ENCODE measurements at regions not wholly inside any gene's neighbourhood (a gene's known extent, or its start where the extent isn't known, plus 50 kb on each side); places are given as distances from the start of the nearest gene placed in this dataset.
"Not testable (repeated sequence)": the region's sequence is repeated elsewhere in the genome, so short reads cannot be mapped to it uniquely, and the experiment has no call there.

DNA sequence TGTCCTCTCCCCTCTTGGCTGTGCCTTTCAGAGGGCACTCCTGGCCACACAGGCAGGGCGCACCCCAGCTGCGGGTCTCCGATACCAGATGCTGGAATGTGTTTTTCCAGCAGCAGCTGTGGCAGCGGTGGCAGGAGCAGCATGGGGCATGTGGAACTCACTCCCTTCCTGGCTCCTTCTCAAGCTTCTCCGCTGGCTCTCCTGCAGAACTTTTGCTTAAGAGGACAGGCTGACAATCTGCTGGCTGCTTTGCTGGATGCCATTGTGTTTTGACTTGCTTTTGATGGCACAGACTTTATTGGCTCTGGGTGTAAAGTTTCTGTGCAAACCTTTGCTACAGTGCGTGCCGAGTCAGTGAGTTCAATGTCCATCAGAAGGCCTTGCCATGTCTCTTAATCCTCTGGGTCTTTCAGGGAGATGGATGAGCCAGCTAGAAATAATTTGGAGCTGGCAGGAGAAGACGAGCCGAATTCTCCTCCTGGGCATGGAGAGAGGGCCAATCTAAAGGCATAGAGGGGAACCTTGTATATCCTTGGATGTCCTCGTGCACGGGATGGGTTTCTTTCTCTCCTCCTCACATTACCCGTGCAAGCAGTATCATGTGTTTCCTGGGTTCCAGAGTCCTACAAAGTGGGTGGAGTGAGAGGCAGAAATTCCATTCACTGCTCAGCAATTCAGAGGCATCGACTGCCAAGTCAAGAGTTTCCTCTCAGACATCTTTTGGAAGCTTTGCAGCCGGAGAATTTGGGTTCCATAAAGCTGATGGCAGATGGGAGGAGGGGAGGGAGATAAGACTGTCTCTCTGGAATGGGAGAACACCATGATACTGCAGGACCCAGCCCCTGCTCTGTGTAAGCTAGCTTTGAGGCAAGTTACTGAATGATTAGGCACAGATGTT is 231.2 kb downstream of the FGF9 start:
- Histone ChIP-seq H3K36me3 (replicated peaks; ENCODE audit: control insufficient read depth, insufficient read depth, low read length) (no peaks in the 10 kb centered on the region), H3K4me3 (ENCODE audit: insufficient read depth, low read depth, low read length) (no peak overlapping the region), H3K27me3 (ENCODE audit: control insufficient read depth, insufficient read depth, low read length) (no peaks in the 10 kb centered on the region)
- DNase-seq = no peak

GRCh38 chr13:21902709-21903098 is 231.8 kb downstream of the FGF9 start:
- H3K36me3 ChIP-seq (replicated peaks; ENCODE audit: control insufficient read depth, insufficient read depth, low read length) = no peaks in the 10 kb centered on the region
- no peak overlapping the region for H3K4me3 ChIP-seq (ENCODE audit: insufficient read depth, low read depth, low read length)
- H3K27me3 ChIP-seq (ENCODE audit: control insufficient read depth, insufficient read depth, low read length) = no peaks in the 10 kb centered on the region
- DNase-seq = no peak

GRCh38 chr13:21905486-21905885 is 234.6 kb downstream of the FGF9 start:
- DNase-seq = no peak
- Histone ChIP-seq H3K4me3 (ENCODE audit: insufficient read depth, low read depth, low read length) (no peak overlapping the region), H3K36me3 (replicated peaks; ENCODE audit: control insufficient read depth, insufficient read depth, low read length) (no peaks in the 10 kb centered on the region), H3K27me3 (ENCODE audit: control insufficient read depth, insufficient read depth, low read length) (no peaks in the 10 kb centered on the region)

GRCh38 chr13:21909331-21909730 is 238.5 kb downstream of the FGF9 start:
- Histone ChIP-seq H3K27me3 (ENCODE audit: control insufficient read depth, insufficient read depth, low read length) (no peaks in the 10 kb centered on the region), H3K4me3 (ENCODE audit: insufficient read depth, low read depth, low read length) (no peak overlapping the region), H3K36me3 (replicated peaks; ENCODE audit: control insufficient read depth, insufficient read depth, low read length) (no peaks in the 10 kb centered on the region)
- DNase-seq = no peak

GRCh38 chr13:21910546-21910945 is 239.7 kb downstream of the FGF9 start:
- no peak for DNase-seq
- Histone ChIP-seq H3K27me3 (ENCODE audit: control insufficient read depth, insufficient read depth, low read length) (no peaks in the 10 kb centered on the region), H3K36me3 (replicated peaks; ENCODE audit: control insufficient read depth, insufficient read depth, low read length) (no peaks in the 10 kb centered on the region), H3K4me3 (ENCODE audit: insufficient read depth, low read depth, low read length) (no peak overlapping the region)

- H3K36me3 ChIP-seq (replicated peaks; ENCODE audit: control insufficient read depth, insufficient read depth, low read length) = no peaks in the 10 kb centered on the region
- DNase-seq = peak; percentile 51
- no peaks in the 10 kb centered on the region for H3K27me3 ChIP-seq (ENCODE audit: control insufficient read depth, insufficient read depth, low read length)
- no peak overlapping the region for H3K4me3 ChIP-seq (ENCODE audit: insufficient read depth, low read depth, low read length)
These were observed 240.9 kb downstream of the FGF9 start for GRCh38 chr13:21911646-21912298.

GRCh38 chr13:21913010-21913409 is 242.1 kb downstream of the FGF9 start:
- Histone ChIP-seq H3K27me3 (ENCODE audit: control insufficient read depth, insufficient read depth, low read length) (no peaks in the 10 kb centered on the region), H3K4me3 (ENCODE audit: insufficient read depth, low read depth, low read length) (no peak overlapping the region), H3K36me3 (replicated peaks; ENCODE audit: control insufficient read depth, insufficient read depth, low read length) (no peaks in the 10 kb centered on the region)
- peak; percentile 89 for DNase-seq

GRCh38 chr13:21917086-21918015 is 246.5 kb downstream of the FGF9 start:
- H3K4me3 ChIP-seq (ENCODE audit: insufficient read depth, low read depth, low read length) = no peak overlapping the region
- H3K27me3 ChIP-seq (ENCODE audit: control insufficient read depth, insufficient read depth, low read length) = no peaks in the 10 kb centered on the region
- no peak for DNase-seq
- no peaks in the 10 kb centered on the region for H3K36me3 ChIP-seq (replicated peaks; ENCODE audit: control insufficient read depth, insufficient read depth, low read length)

GRCh38 chr13:21920802-21921201 is 249.9 kb downstream of the FGF9 start:
- H3K27me3 ChIP-seq (ENCODE audit: control insufficient read depth, insufficient read depth, low read length); H3K4me3 ChIP-seq (ENCODE audit: insufficient read depth, low read depth, low read length); DNase-seq; H3K36me3 ChIP-seq (replicated peaks; ENCODE audit: control insufficient read depth, insufficient read depth, low read length): not testable (repeated sequence)

DNA sequence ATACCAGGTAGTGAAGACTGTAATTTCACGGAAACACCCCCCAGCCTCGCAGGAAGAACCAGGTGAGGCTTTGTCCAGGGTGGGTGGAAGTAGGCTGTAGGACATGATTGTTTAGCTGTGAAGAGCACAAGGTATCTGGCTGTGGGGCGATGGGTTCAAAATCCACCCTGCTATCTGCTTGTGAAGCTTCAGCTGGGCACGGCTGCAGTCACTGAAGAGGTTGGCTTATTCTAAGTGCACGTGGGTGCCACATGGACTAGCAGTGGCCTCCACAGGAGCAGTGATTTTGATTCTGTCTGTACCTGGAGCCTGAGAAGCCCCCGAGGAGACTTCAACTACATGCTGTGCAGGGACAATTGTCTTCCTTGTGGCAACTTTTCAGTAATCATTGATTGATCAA is 254.1 kb downstream of the FGF9 start:
- no peak overlapping the region for H3K4me3 ChIP-seq (ENCODE audit: insufficient read depth, low read depth, low read length)

DNA sequence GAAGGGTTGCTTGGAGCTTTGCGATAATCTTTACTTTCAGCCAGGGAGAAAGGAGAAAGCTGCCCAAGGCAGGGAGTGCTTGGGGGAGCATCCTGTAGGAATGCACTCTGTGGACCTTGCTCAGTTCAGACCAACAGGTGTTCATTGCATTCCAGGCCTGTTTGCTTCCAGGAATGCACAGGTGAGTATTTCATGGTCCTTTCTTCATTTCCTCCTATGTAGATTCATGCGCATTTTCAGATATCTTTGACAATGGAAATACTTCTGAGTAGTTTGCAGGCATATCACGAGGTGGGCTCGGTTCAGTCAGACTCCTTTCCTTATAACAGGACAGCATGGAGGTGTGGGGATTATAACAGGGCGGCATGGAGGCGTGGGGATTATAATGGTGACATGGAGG is 254.8 kb downstream of the FGF9 start:
- Histone ChIP-seq H3K36me3 (replicated peaks; ENCODE audit: control insufficient read depth, insufficient read depth, low read length) (no peaks in the 10 kb centered on the region), H3K4me3 (ENCODE audit: insufficient read depth, low read depth, low read length) (no peak overlapping the region), H3K27me3 (ENCODE audit: control insufficient read depth, insufficient read depth, low read length) (no peaks in the 10 kb centered on the region; the same call in 1 of the 2 replicates)
- peak; percentile 52 for DNase-seq

More for the DNA sequence above, 254.1 kb downstream of the FGF9 start:
- no peaks in the 10 kb centered on the region for H3K36me3 ChIP-seq (replicated peaks; ENCODE audit: control insufficient read depth, insufficient read depth, low read length)
- no peak for DNase-seq
- no peaks in the 10 kb centered on the region; the same call in 1 of the 2 replicates for H3K27me3 ChIP-seq (ENCODE audit: control insufficient read depth, insufficient read depth, low read length)

DNA sequence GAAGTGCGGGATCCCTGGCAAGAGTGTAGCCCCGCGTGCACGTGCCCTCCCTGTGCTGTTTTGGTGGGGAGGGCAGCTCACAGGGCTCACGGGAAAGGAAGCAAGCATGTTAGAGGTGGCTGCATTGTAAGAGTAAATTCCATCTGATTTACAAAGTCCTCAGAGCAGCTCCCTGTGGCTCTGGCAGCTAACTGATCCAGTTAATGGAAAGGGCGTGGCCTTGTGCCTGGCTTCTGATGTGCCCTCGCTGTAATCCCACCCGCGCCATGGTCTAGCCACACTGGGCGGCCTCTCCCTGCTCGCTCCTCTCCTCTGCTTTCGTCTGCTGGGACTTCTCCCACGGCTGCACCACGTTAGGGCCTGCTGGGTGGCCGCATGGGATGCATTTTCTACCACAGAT is 258.5 kb downstream of the FGF9 start:
- DNase-seq = no peak
- Histone ChIP-seq H3K27me3 (ENCODE audit: control insufficient read depth, insufficient read depth, low read length) (no peaks in the 10 kb centered on the region; the same call in 1 of the 2 replicates), H3K4me3 (ENCODE audit: insufficient read depth, low read depth, low read length) (no peak overlapping the region), H3K36me3 (replicated peaks; ENCODE audit: control insufficient read depth, insufficient read depth, low read length) (no peaks in the 10 kb centered on the region)

DNA sequence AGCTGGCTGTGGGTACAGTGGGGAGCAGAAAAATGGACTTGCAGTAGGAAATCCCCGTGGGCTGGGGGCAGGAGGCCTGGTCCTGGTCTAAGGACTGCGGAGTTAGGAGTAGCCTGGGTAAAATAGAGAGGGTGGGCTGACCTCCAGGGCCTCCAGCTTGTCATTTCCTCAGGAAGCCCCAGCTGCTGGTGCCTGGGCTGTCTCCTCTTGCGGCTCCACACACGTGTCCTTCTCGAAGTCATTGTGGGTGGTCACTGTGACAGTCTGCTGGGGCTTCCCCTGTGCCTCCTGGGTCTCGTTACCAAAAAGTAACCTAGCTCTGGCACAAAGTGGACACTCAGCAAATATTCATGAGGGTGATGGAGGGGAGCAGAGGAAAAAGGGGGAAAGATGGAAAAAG is 259.7 kb downstream of the FGF9 start:
- no peak for DNase-seq
- Histone ChIP-seq H3K27me3 (ENCODE audit: control insufficient read depth, insufficient read depth, low read length) (no peaks in the 10 kb centered on the region), H3K4me3 (ENCODE audit: insufficient read depth, low read depth, low read length) (no peak overlapping the region), H3K36me3 (replicated peaks; ENCODE audit: control insufficient read depth, insufficient read depth, low read length) (no peaks in the 10 kb centered on the region)

DNA sequence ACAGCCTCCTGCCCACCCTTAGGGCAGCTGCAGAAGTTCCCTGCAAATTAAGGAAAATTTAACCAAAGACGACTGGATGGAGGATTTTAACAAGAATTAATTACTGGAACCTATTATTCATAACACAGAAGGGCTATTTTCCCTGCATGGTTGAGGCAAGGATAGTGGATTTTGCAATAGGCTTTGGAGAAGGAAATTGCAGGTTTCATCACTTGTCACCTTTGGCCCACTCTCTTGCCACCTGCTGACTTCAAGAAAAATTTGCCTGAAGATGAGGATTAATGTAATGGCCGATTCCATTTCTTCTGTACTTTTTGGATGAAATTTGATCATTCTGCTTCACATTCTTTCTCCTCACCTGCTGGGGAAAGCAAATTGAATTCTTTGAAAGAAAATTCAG is 261.7 kb downstream of the FGF9 start:
- no peak for DNase-seq
- Histone ChIP-seq H3K36me3 (replicated peaks; ENCODE audit: control insufficient read depth, insufficient read depth, low read length) (no peaks in the 10 kb centered on the region), H3K4me3 (ENCODE audit: insufficient read depth, low read depth, low read length) (no peak overlapping the region), H3K27me3 (ENCODE audit: control insufficient read depth, insufficient read depth, low read length) (no peaks in the 10 kb centered on the region)
